Smooth muscle cell (in vitro differentiated cells): ENCODE measurements at regions not wholly inside any gene's neighbourhood (a gene's known extent, or its start where the extent isn't known, plus 50 kb on each side); places are given as distances from the start of the nearest gene placed in this dataset.

Experiments used
- DNase-seq: peaks from one replicate; lab custom pipeline; 2025; ENCODE audit not compliant: unreplicated experiment; lab: John Stamatoyannopoulos, UW
- H2AFZ ChIP-seq: fragments of 200-600 bp; sonication (generic); 2 replicates; pipeline ENCODE4 v1.6.0; 2016; ENCODE audit warnings: antibody characterized with exemption, low read depth, mild to moderate bottlenecking
- H3F3A ChIP-seq: fragments of 200-600 bp; sonication (generic); 2 replicates; pipeline ENCODE4 v1.6.0; 2017; ENCODE audit warnings: antibody characterized with exemption, low read depth
- H3K27ac ChIP-seq: fragments of 200-600 bp; sonication (generic); 2 replicates; pipeline ENCODE4 v1.5.1; 2016; ENCODE audit warnings: low read depth, mild to moderate bottlenecking
- H3K27me3 ChIP-seq: fragments of 200-600 bp; sonication (generic); 2 replicates; pipeline ENCODE4 v1.6.1; 2016; ENCODE audit warnings: low read depth, mild to moderate bottlenecking
- H3K36me3 ChIP-seq: fragments of 200-600 bp; sonication (generic); 2 replicates; pipeline ENCODE4 v1.5.1; 2016; ENCODE audit warnings: low read depth
- H3K4me1 ChIP-seq: fragments of 200-600 bp; sonication (generic); 2 replicates; pipeline ENCODE4 v1.5.1; 2016; ENCODE audit warnings: low read depth
- H3K4me2 ChIP-seq: fragments of 200-600 bp; sonication (generic); 2 replicates; pipeline ENCODE4 v1.6.0; 2016; ENCODE audit warnings: mild to moderate bottlenecking
- H3K4me3 ChIP-seq: fragments of 200-600 bp; sonication (generic); 2 replicates; pipeline ENCODE4 v1.5.1; 2016; ENCODE audit warnings: mild to moderate bottlenecking
- H3K79me2 ChIP-seq: fragments of 200-600 bp; sonication (generic); 2 replicates; pipeline ENCODE4 v1.6.0; 2016; ENCODE audit warnings: low read depth, mild to moderate bottlenecking
- H3K9ac ChIP-seq: fragments of 200-600 bp; sonication (generic); 2 replicates; pipeline ENCODE4 v1.6.0; 2016; ENCODE audit warnings: low read depth
- H3K9me3 ChIP-seq: fragments of 200-600 bp; sonication (generic); replicated peaks from 2 replicates; pipeline ENCODE4 v1.5.1; 2016; ENCODE audit warnings: low read depth
- H4K20me1 ChIP-seq: fragments of 200-600 bp; sonication (generic); 2 replicates; pipeline ENCODE4 v1.6.0; 2016; ENCODE audit warnings: low read depth
- WGBS: methylation state at CpG from one replicate; pipeline ENCODE4 v1.1.7; 2016; ENCODE audit warnings: low lambda C conversion rate; 5-methylcytosine and 5-hydroxymethylcytosine counted together
- TF ChIP-seq, protein P1 (sequence below): fragments of 200-600 bp; sonication (generic); IDR thresholded peaks from 2 replicates; pipeline ENCODE4 v1.5.1; 2017; ENCODE audit warnings: borderline replicate concordance, mild to moderate bottlenecking, antibody characterized with exemption; ENCODE audit not compliant: insufficient read depth, poor library complexity, severe bottlenecking

DNA sequence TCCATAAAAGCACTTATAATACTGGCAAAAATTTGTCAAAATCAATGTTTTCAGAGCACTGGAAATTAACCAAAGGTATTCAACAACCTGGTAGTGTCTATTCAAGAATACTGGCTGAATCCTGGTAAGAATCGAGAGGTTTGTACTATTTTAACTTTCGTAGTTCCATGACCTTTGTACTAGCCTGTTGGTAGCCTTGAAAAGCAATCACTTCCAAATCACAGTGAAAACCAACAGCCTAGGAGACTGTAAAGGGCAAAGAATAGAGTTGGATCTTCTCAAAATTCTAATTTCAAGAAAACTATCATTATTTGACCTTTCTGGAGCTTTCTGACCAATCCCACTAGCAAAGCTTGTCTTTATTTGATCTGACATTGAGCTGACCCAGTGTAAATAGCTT lies 64.8 kb upstream of the CCDC178 start:
- Histone ChIP-seq H3K9ac (no peak overlapping the region), H3K9me3 (no peaks in the 10 kb centered on the region), H3F3A (no peaks in the 10 kb centered on the region), H3K4me3 (no peak overlapping the region), H3K4me2 (no peak overlapping the region), H4K20me1 (no peaks in the 10 kb centered on the region), H3K79me2 (no peaks in the 10 kb centered on the region), H3K4me1 (no peaks in the 10 kb centered on the region), H2AFZ (no peak overlapping the region), H3K36me3 (peaks cover 5% of the 10 kb centered on the region), H3K27me3 (no peaks in the 10 kb centered on the region), H3K27ac (no peak overlapping the region)
- TF ChIP-seq, protein P1, sequence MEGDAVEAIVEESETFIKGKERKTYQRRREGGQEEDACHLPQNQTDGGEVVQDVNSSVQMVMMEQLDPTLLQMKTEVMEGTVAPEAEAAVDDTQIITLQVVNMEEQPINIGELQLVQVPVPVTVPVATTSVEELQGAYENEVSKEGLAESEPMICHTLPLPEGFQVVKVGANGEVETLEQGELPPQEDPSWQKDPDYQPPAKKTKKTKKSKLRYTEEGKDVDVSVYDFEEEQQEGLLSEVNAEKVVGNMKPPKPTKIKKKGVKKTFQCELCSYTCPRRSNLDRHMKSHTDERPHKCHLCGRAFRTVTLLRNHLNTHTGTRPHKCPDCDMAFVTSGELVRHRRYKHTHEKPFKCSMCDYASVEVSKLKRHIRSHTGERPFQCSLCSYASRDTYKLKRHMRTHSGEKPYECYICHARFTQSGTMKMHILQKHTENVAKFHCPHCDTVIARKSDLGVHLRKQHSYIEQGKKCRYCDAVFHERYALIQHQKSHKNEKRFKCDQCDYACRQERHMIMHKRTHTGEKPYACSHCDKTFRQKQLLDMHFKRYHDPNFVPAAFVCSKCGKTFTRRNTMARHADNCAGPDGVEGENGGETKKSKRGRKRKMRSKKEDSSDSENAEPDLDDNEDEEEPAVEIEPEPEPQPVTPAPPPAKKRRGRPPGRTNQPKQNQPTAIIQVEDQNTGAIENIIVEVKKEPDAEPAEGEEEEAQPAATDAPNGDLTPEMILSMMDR, result no peak
- WGBS, result 97% methylated on average over 2 of the region's 2 CpGs
- DNase-seq, result no peak

DNA sequence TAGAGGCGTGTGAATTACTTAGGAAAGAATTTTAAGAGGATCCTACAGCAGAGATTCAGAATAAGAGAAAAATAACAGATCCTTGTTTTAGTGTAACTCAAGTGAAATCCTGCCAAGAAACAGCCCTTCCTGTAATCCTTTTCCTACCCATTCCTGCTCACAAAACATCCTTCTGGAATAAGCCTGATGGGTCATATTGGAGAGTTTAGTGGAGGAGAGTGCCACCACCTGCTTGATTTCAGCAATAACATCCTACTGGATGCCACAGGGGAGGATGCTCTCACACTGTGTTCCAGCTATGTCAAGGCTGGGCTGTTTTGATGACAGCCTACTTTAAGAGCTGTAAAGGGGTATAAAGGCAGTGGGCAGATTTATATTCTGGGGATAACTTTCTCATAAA lies 54.8 kb upstream of the CCDC178 start:
- no peaks in the 10 kb centered on the region for H3F3A ChIP-seq
- H3K4me3 ChIP-seq, result no peak overlapping the region
- no peaks in the 10 kb centered on the region for H3K4me1 ChIP-seq
- no peak overlapping the region for H3K9ac ChIP-seq
- H4K20me1 ChIP-seq, result no peaks in the 10 kb centered on the region
- DNase-seq, result no peak
- H3K79me2 ChIP-seq, result no peaks in the 10 kb centered on the region
- TF ChIP-seq, protein P1, result peak; percentile 53
- 88% methylated on average over 1 of the region's 1 CpG for WGBS
- no peaks in the 10 kb centered on the region for H3K36me3 ChIP-seq
- no peaks in the 10 kb centered on the region for H3K9me3 ChIP-seq
- H3K27ac ChIP-seq, result no peak overlapping the region
- H2AFZ ChIP-seq, result peak overlapping the region; percentile 20
- no peak overlapping the region for H3K4me2 ChIP-seq
- H3K27me3 ChIP-seq, result no peaks in the 10 kb centered on the region
